Gastrocnemius medialis (tissue), 4 donors: ENCODE measurements at regions not wholly inside any gene's neighbourhood (a gene's known extent, or its start where the extent isn't known, plus 50 kb on each side); places are given as distances from the start of the nearest gene placed in this dataset.

ENCODE experiments used
- ATAC-seq, 2 donors: fragments of 150-250 bp; one replicate each; pipeline ENCODE4 v1.9.1; 2016
- DNase-seq, 2 donors: peaks; one replicate each; pipeline ENCODE4 v3.0.0-alpha.2; 2019
- H3K27ac ChIP-seq, 4 donors: fragments of 200-600 bp; sonication (generic); 1 replicate in 1 of 4; 2 replicates in 3 of 4; pipeline ENCODE4 v1.5.1; 2016 to 2018; ENCODE audit warnings: mild to moderate bottlenecking in 2 of 4, moderate library complexity in 1 of 4
- H3K27me3 ChIP-seq, 3 donors: fragments of 200-600 bp; sonication (generic) in 2 of 3; 1 replicate in 1 of 3; 2 replicates in 2 of 3; pipeline versions ENCODE4 v1.5.1 to v1.6.0; 2016 to 2019; ENCODE audit warnings: mild to moderate bottlenecking in 1 of 3, moderate library complexity in 1 of 3
- H3K36me3 ChIP-seq, 2 donors: fragments of 200-600 bp; sonication (generic) in 1 of 2; one replicate each; pipeline ENCODE4 v1.5.1; 2017 to 2018
- H3K4me1 ChIP-seq, 2 donors: fragments of 200-600 bp; sonication (generic) in 1 of 2; one replicate each; pipeline ENCODE4 v1.5.1; 2016 to 2017; ENCODE audit warnings: mild to moderate bottlenecking in 2 of 2
- H3K4me3 ChIP-seq, 4 donors: fragments of 200-600 bp; sonication (generic) in 3 of 4; 1 replicate in 1 of 4; 2 replicates in 3 of 4; pipeline ENCODE4 v1.5.1; 2016 to 2019; ENCODE audit warnings: mild to moderate bottlenecking in 2 of 4
- H3K9me3 ChIP-seq, 3 donors: fragments of 200-600 bp; sonication (generic) in 2 of 3; 1 replicate in 1 of 3; 2 replicates in 2 of 3; pipeline ENCODE4 v1.5.1; 2016 to 2019
- CTCF ChIP-seq, 5 experiments: fragments of 450-650 bp in 3 of 5; fragments of 200-600 bp in 2 of 5; sonication (generic) in 2 of 5; IDR thresholded peaks in 4 of 5; conservative IDR thresholded peaks in 1 of 5; 1 replicate in 4 of 5; 2 replicates in 1 of 5; pipeline ENCODE4 v1.5.1; 2016 to 2019; ENCODE audit warnings: antibody characterized with exemption in 5 of 5, mild to moderate bottlenecking in 3 of 5, moderate library complexity in 3 of 5
- POLR2A ChIP-seq, 2 donors: fragments of 450-650 bp; IDR thresholded peaks; one replicate each; pipeline ENCODE4 v1.6.1; 2017; ENCODE audit warnings: antibody characterized with exemption in 2 of 2, mild to moderate bottlenecking in 2 of 2, moderate library complexity in 2 of 2
- in situ Hi-C, 4 donors: fragments of 200-750 bp; cut with MboI; loops; one replicate each; pipeline versions ENCODE4 v1.15.0 to v1.8.0; 2017; ENCODE audit warnings: low sequenced_read_pairs in 4 of 4
- intact Hi-C: fragments of 100-400 bp; cut with DNase I; formaldehyde crosslinking; loops from one replicate; pipeline ENCODE4 v1.15.1; 2023; ENCODE audit warnings: low total_unique reads

GRCh38 chr16:51951668-51952298 lies 595.2 kb downstream of the TOX3 start:
- Histone ChIP-seq H3K27me3 (no peaks in the 10 kb centered on the region), H3K4me1 (no peaks in the 10 kb centered on the region), H3K36me3 (no peaks in the 10 kb centered on the region), H3K27ac (no peak overlapping the region), H3K9me3 (no peaks in the 10 kb centered on the region), H3K4me3 (no peak overlapping the region)
- TF ChIP-seq POLR2A (IDR thresholded peaks at IDR 0.05) (no peak), CTCF (IDR thresholded peaks at IDR 0.05 in 4 of 5, conservative IDR thresholded peaks at IDR 0.05 in 1 of 5) (no peak)
- intact Hi-C loops: no loop called here
- ATAC-seq: no peak
- in situ Hi-C loops: no loop called here
- no peak for DNase-seq

- no peak overlapping the region for H3K27ac ChIP-seq
- no peaks in the 10 kb centered on the region for H3K36me3 ChIP-seq
- H3K9me3 ChIP-seq: no peaks in the 10 kb centered on the region
- no peak for ATAC-seq
- no peak overlapping the region for H3K4me3 ChIP-seq
- intact Hi-C loops: no loop called here
- H3K27me3 ChIP-seq: no peaks in the 10 kb centered on the region
- in situ Hi-C loops: no loop called here
- TF ChIP-seq POLR2A (IDR thresholded peaks at IDR 0.05): no peak
- TF ChIP-seq CTCF (IDR thresholded peaks at IDR 0.05 in 4 of 5, conservative IDR thresholded peaks at IDR 0.05 in 1 of 5): no peak
- DNase-seq: no peak
- no peaks in the 10 kb centered on the region for H3K4me1 ChIP-seq
Observed at GRCh38 chr16:51950118-51950780, 596.7 kb downstream of the TOX3 start.

GRCh38 chr16:51949282-51949681 lies 597.7 kb downstream of the TOX3 start:
- Histone ChIP-seq H3K9me3 (no peaks in the 10 kb centered on the region), H3K4me3 (no peak overlapping the region), H3K27ac (no peak overlapping the region), H3K36me3 (no peaks in the 10 kb centered on the region), H3K27me3 (no peaks in the 10 kb centered on the region), H3K4me1 (no peaks in the 10 kb centered on the region)
- intact Hi-C loops (no loop called here), in situ Hi-C loops (loop anchor here in 1 of 4 donors (25.0 kb wide), 1 partner anchor 112 kb away; no protein-coding TSS in a partner anchor)
- ATAC-seq (no peak), DNase-seq (no peak)
- TF ChIP-seq CTCF (IDR thresholded peaks at IDR 0.05 in 4 of 5, conservative IDR thresholded peaks at IDR 0.05 in 1 of 5): no peak

GRCh38 chr16:51941412-51941811 lies 605.5 kb downstream of the TOX3 start:
- ATAC-seq: no peak

More at GRCh38 chr16:51941412-51941811, 605.5 kb downstream of the TOX3 start:
- no peaks in the 10 kb centered on the region for H3K4me1 ChIP-seq
- no peaks in the 10 kb centered on the region for H3K27me3 ChIP-seq
- in situ Hi-C loops (loop anchor here in 1 of 4 donors (25.0 kb wide), 1 partner anchor 104 kb away; no protein-coding TSS in a partner anchor), intact Hi-C loops (no loop called here)
- no peaks in the 10 kb centered on the region for H3K9me3 ChIP-seq
- no peak overlapping the region for H3K4me3 ChIP-seq
- TF ChIP-seq CTCF (IDR thresholded peaks at IDR 0.05 in 4 of 5, conservative IDR thresholded peaks at IDR 0.05 in 1 of 5): no peak
- no peak for TF ChIP-seq POLR2A (IDR thresholded peaks at IDR 0.05)
- DNase-seq: no peak
- H3K27ac ChIP-seq: no peak overlapping the region
- H3K36me3 ChIP-seq: no peaks in the 10 kb centered on the region
